SK-N-SH treated with all-trans-retinoic acid at 6 μM for 48 hours (cell line): ENCODE measurements at regions not wholly inside any gene's neighbourhood (a gene's known extent, or its start where the extent isn't known, plus 50 kb on each side); places are given as distances from the start of the nearest gene placed in this dataset.

ENCODE experiments used
- ATAC-seq: fragments of 200-7000 bp; cut with Tn5 transposase; 3 replicates; pipeline ENCODE4 v1.9.1; 2020; ENCODE audit warnings: mild to moderate bottlenecking, moderate library complexity
- ARNTL ChIP-seq: fragments of 450-650 bp; formaldehyde crosslinking; IDR thresholded peaks from 2 replicates; pipeline ENCODE4 v1.5.0; 2020; ENCODE audit warnings: low read depth, mild to moderate bottlenecking, moderate library complexity, borderline replicate concordance
- BACH2 ChIP-seq: fragments of 250-450 bp; sonication (Bioruptor Pico); IDR thresholded peaks from 2 replicates; pipeline ENCODE4 v1.9.0; 2021; ENCODE audit warnings: mild to moderate bottlenecking, borderline replicate concordance
- CSDC2 ChIP-seq: fragments of 250-450 bp; sonication (Bioruptor Pico); IDR thresholded peaks from 2 replicates; pipeline ENCODE4 v1.5.0; 2020; ENCODE audit warnings: mild to moderate bottlenecking, moderate library complexity
- ESRRG ChIP-seq: fragments of 250-450 bp; sonication (Bioruptor Pico); IDR thresholded peaks from 2 replicates; pipeline ENCODE4 v1.6.1; 2021; ENCODE audit warnings: mild to moderate bottlenecking
- GLIS3 ChIP-seq: fragments of 250-450 bp; sonication (Bioruptor Pico); IDR thresholded peaks from 2 replicates; pipeline ENCODE4 v1.5.0; 2020; ENCODE audit warnings: mild to moderate bottlenecking, moderate library complexity
- ISL1 ChIP-seq: fragments of 250-450 bp; sonication (Bioruptor Pico); IDR thresholded peaks from 2 replicates; pipeline ENCODE4 v2.1.2; 2022; ENCODE audit warnings: mild to moderate bottlenecking, moderate library complexity
- OSR1 ChIP-seq: fragments of 250-450 bp; sonication (Bioruptor Pico); IDR thresholded peaks from 2 replicates; pipeline ENCODE4 v1.8.0; 2022; ENCODE audit warnings: moderate library complexity, mild to moderate bottlenecking, inconsistent platforms
- PATZ1 ChIP-seq: fragments of 250-450 bp; sonication (Bioruptor Pico); IDR thresholded peaks from 2 replicates; pipeline ENCODE4 v1.8.0; 2020; ENCODE audit warnings: mild to moderate bottlenecking, moderate library complexity, borderline replicate concordance
- SNAI2 ChIP-seq: fragments of 250-450 bp; sonication (Bioruptor Pico); IDR thresholded peaks from 2 replicates; pipeline ENCODE4 v1.5.0; 2020; ENCODE audit warnings: mild to moderate bottlenecking, moderate library complexity
- TCF4 ChIP-seq: fragments of 250-450 bp; sonication (Bioruptor Pico); IDR thresholded peaks from 2 replicates; pipeline ENCODE4 v1.8.0; 2021; ENCODE audit warnings: mild to moderate bottlenecking, moderate library complexity, borderline replicate concordance
- TOX ChIP-seq: fragments of 250-450 bp; sonication (Bioruptor Pico); IDR thresholded peaks from 2 replicates; pipeline ENCODE4 v1.8.0; 2021; ENCODE audit warnings: mild to moderate bottlenecking, moderate library complexity, borderline replicate concordance
- TSHZ2 ChIP-seq: fragments of 250-450 bp; sonication (Bioruptor Pico); IDR thresholded peaks from 2 replicates; pipeline ENCODE4 v1.5.0; 2020; ENCODE audit warnings: mild to moderate bottlenecking, moderate library complexity
- ZC3H10 ChIP-seq: fragments of 250-450 bp; sonication (Bioruptor Pico); IDR thresholded peaks from 2 replicates; pipeline ENCODE4 v1.5.1; 2021; ENCODE audit warnings: mild to moderate bottlenecking, moderate library complexity
- ZFP3 ChIP-seq: fragments of 250-450 bp; sonication (Bioruptor Pico); IDR thresholded peaks from 2 replicates; pipeline ENCODE4 v1.5.0; 2020; ENCODE audit warnings: mild to moderate bottlenecking, moderate library complexity
- ZFP30 ChIP-seq: fragments of 450-650 bp; formaldehyde crosslinking; IDR thresholded peaks from 2 replicates; pipeline ENCODE4 v1.5.0; 2022; ENCODE audit warnings: mild to moderate bottlenecking, moderate library complexity
- ZNF565 ChIP-seq: fragments of 450-650 bp; formaldehyde crosslinking; conservative IDR thresholded peaks from 2 replicates; pipeline ENCODE4 v1.5.0; 2020; ENCODE audit warnings: low read depth, mild to moderate bottlenecking, moderate library complexity
- ZNF8 ChIP-seq: fragments of 450-650 bp; formaldehyde crosslinking; IDR thresholded peaks from 2 replicates; pipeline ENCODE4 v1.5.0; 2020; ENCODE audit warnings: mild to moderate bottlenecking, moderate library complexity
- TF ChIP-seq, protein P1 (sequence below): fragments of 250-450 bp; sonication (Bioruptor Pico); IDR thresholded peaks from 2 replicates; pipeline ENCODE4 v1.5.1; 2021; ENCODE audit warnings: mild to moderate bottlenecking, moderate library complexity
- TF ChIP-seq, protein P2 (sequence below): fragments of 250-450 bp; sonication (Bioruptor Pico); IDR thresholded peaks from 2 replicates; pipeline ENCODE4 v1.8.0; 2021; ENCODE audit warnings: low read depth, mild to moderate bottlenecking, moderate library complexity, borderline replicate concordance
- TF ChIP-seq, protein P3 (sequence below): fragments of 250-450 bp; sonication (Bioruptor Pico); IDR thresholded peaks from 2 replicates; pipeline ENCODE4 v1.5.1; 2020; ENCODE audit warnings: low read depth, mild to moderate bottlenecking, moderate library complexity

DNA sequence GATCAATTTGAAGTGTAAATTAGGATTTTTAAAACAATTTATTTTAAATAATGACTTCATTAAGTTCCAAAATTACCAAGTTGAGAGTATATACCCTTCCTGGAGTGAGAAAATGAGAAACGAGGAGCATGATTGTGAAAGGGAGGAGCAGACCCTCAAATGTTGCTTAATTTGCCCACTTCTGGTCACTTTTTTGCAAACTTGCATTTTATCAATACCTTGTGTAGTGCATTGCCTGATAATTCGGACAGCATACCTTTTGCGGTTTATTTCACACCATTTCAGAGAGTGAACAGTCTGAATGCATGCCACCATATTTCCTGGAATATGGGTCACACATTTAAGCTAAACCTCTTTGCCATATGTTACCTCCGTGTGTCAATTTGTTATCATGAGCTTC lies 669.7 kb downstream of the RNF144A start (continued):
- TF ChIP-seq ARNTL (CRISPR knock-in tag) (no peak), TCF4 (CRISPR knock-in tag) (no peak), CSDC2 (CRISPR knock-in tag) (no peak), ZFP30 (CRISPR knock-in tag) (no peak), PATZ1 (no peak)
- TF ChIP-seq, protein P1, sequence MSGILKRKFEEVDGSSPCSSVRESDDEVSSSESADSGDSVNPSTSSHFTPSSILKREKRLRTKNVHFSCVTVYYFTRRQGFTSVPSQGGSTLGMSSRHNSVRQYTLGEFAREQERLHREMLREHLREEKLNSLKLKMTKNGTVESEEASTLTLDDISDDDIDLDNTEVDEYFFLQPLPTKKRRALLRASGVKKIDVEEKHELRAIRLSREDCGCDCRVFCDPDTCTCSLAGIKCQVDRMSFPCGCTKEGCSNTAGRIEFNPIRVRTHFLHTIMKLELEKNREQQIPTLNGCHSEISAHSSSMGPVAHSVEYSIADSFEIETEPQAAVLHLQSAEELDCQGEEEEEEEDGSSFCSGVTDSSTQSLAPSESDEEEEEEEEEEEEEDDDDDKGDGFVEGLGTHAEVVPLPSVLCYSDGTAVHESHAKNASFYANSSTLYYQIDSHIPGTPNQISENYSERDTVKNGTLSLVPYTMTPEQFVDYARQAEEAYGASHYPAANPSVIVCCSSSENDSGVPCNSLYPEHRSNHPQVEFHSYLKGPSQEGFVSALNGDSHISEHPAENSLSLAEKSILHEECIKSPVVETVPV (CRISPR knock-in tag): no peak

DNA sequence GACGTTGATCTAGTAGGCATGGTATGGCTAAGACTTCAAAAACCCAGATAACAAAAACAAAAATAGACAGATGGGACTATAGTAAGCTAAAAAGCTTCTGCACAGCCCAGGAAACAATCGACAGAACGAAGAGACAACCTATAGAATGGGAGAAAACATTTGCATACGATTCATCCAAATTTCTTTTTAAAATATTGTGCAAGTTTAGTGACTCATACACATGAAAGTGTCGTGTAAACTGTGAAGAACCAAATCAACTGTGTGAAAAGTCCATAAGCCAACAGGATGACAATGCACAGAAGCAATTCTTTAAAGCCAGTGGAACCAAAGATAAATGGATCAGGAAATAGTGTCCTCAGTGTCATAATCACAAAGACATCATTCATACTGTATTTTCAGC lies 671.1 kb downstream of the RNF144A start:
- TF ChIP-seq PATZ1 (no peak), ZC3H10 (CRISPR knock-in tag) (no peak), ZNF8 (CRISPR knock-in tag) (no peak), CSDC2 (CRISPR knock-in tag) (no peak)
- ATAC-seq: no peak

DNA sequence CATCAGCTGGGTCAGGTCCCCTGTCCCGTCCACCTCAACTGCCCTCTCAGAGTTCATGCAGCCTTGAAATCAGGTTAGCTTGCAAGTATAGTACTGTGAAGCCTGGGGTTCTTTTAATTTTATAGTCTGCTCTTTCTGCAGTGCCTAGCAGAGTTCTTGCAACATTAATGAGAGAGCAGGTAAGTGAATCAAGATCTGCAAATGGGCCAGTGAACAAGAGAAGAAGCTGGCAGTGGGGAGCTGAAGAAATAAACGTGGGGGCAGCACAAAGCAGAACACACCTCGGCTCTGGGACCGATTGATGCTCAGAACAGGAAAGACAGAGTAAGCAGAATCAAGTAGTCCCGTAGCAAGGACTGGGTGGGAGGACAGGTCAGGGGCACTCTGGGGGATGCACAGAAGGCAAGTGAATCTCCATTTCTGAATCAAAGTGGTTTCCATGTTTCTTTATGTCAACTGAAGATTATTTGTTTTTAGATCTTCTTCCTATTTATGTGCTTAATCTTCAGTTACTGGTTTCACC lies 675.5 kb downstream of the RNF144A start:
- TF ChIP-seq BACH2 (CRISPR knock-in tag): no peak
- TF ChIP-seq ZNF565: no peak
- ATAC-seq: no peak

DNA sequence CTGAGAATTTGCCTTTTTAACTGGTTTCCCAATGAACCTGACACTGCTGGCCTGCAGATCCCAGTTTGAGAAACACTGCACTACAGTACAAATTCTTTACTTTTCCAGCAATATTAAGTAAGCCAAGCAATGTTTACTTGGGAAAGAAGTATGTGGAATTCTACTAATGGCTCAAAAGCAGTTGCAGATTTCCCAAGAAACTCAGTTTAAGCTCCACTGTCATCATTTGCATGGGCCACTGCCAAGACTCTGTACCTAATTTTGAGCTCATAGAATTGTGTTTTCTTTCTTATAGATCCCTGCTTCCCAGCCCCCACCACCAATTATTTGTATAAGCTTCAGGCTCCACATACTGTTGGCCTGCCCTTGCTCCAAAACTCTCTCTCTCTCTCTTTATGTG lies 676.1 kb downstream of the RNF144A start:
- TF ChIP-seq, protein P2, sequence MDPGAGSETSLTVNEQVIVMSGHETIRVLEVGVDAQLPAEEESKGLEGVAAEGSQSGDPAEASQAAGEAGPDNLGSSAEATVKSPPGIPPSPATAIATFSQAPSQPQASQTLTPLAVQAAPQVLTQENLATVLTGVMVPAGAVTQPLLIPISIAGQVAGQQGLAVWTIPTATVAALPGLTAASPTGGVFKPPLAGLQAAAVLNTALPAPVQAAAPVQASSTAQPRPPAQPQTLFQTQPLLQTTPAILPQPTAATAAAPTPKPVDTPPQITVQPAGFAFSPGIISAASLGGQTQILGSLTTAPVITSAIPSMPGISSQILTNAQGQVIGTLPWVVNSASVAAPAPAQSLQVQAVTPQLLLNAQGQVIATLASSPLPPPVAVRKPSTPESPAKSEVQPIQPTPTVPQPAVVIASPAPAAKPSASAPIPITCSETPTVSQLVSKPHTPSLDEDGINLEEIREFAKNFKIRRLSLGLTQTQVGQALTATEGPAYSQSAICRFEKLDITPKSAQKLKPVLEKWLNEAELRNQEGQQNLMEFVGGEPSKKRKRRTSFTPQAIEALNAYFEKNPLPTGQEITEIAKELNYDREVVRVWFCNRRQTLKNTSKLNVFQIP (CRISPR knock-in tag): no peak
- TF ChIP-seq TSHZ2 (CRISPR knock-in tag) (no peak), ZFP30 (CRISPR knock-in tag) (no peak), ZNF565 (no peak), ISL1 (no peak), GLIS3 (no peak), BACH2 (CRISPR knock-in tag) (no peak), ZFP3 (CRISPR knock-in tag) (no peak), ESRRG (no peak)
- no peak for ATAC-seq

DNA sequence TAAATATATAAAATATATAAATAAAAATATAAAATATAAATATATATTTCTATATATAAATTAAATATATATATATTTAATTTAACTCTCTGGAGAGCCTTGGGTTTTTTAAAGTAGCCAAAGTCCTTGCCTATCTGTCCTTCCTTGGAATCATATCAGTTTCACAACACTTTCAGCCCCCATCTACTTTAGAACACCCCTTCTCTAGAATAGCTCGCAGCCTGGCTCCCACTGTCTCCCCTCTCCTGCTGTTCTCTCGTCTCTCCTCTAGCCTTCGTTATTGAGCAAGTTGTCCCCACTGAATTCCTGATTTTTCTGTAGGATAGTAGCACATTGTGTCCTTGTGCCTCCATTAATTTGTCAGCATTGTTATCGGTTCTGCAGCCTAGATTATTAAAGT lies 677.0 kb downstream of the RNF144A start:
- ATAC-seq: no peak
- TF ChIP-seq TSHZ2 (CRISPR knock-in tag) (no peak), ZFP3 (CRISPR knock-in tag) (no peak), OSR1 (CRISPR knock-in tag) (no peak), TOX (CRISPR knock-in tag) (no peak), SNAI2 (no peak)
- TF ChIP-seq, protein P3, sequence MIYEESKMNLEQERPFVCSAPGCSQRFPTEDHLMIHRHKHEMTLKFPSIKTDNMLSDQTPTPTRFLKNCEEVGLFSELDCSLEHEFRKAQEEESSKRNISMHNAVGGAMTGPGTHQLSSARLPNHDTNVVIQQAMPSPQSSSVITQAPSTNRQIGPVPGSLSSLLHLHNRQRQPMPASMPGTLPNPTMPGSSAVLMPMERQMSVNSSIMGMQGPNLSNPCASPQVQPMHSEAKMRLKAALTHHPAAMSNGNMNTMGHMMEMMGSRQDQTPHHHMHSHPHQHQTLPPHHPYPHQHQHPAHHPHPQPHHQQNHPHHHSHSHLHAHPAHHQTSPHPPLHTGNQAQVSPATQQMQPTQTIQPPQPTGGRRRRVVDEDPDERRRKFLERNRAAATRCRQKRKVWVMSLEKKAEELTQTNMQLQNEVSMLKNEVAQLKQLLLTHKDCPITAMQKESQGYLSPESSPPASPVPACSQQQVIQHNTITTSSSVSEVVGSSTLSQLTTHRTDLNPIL (CRISPR knock-in tag): no peak
